Neural cell (in vitro differentiated cells): ENCODE measurements at regions not wholly inside any gene's neighbourhood (a gene's known extent, or its start where the extent isn't known, plus 50 kb on each side); places are given as distances from the start of the nearest gene placed in this dataset.

Experiments
- EP300 ChIP-seq: fragments of 450-650 bp; conservative IDR thresholded peaks from 2 replicates; pipeline ENCODE4 v1.6.1; 2014; ENCODE audit warnings: antibody characterized with exemption, mild to moderate bottlenecking, moderate library complexity; ENCODE audit not compliant: poor library complexity, severe bottlenecking
- EZH2 ChIP-seq: fragments of 200-600, 300-800 bp; shearing (Covaris generic), sonication (generic); IDR thresholded peaks from 2 replicates; pipeline ENCODE4 v1.6.1; 2014; ENCODE audit warnings: antibody characterized with exemption, low read length, borderline replicate concordance, mild to moderate bottlenecking; ENCODE audit not compliant: insufficient read depth, poor library complexity, severe bottlenecking
- MXI1 ChIP-seq: fragments of 450-650 bp; conservative IDR thresholded peaks from 2 replicates; pipeline ENCODE4 v1.6.1; 2014; ENCODE audit warnings: antibody characterized with exemption, mild to moderate bottlenecking; ENCODE audit not compliant: poor library complexity, severe bottlenecking
- POLR2AphosphoS5 ChIP-seq: IDR thresholded peaks from 2 replicates; pipeline ENCODE4 v1.6.1; 2012
- RAD21 ChIP-seq: fragments of 450-650 bp; conservative IDR thresholded peaks from 2 replicates; pipeline ENCODE4 v1.6.1; 2014; ENCODE audit warnings: antibody characterized with exemption, mild to moderate bottlenecking, moderate library complexity
- SMC3 ChIP-seq: fragments of 450-650 bp; conservative IDR thresholded peaks from 2 replicates; pipeline ENCODE4 v1.6.1; 2014; ENCODE audit warnings: antibody characterized with exemption, mild to moderate bottlenecking, moderate library complexity; ENCODE audit not compliant: poor library complexity
- TF ChIP-seq, protein P1 (sequence below): fragments of 450-650 bp; IDR thresholded peaks from 2 replicates; pipeline ENCODE4 v1.5.1; 2014; ENCODE audit warnings: antibody characterized with exemption, mild to moderate bottlenecking, moderate library complexity; ENCODE audit not compliant: poor library complexity, severe bottlenecking
- TF ChIP-seq, protein P2 (sequence below): IDR thresholded peaks from 2 replicates; pipeline ENCODE4 v1.6.1; 2012; ENCODE audit warnings: borderline replicate concordance

DNA sequence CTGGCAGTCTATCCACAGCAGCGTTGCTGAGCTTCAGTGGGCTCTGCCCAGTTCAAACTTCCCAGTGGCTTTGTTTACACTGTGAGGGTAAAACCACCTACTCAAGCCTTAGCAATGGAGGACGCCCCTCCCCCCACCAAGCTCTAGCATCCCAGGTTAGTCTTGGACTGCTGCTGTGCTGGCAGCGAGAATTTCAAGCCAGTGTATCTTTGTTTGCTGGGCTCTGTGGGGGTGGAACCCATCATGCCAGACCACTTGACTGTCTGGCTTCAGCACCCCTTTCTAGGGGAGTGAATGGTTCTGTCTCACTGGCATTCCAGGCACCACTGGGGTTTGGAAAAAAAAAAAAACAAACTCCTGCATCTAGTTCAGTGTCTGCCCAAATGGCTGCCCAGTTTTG lies 249.7 kb upstream of the SYNCRIP start:
- TF ChIP-seq, protein P1, sequence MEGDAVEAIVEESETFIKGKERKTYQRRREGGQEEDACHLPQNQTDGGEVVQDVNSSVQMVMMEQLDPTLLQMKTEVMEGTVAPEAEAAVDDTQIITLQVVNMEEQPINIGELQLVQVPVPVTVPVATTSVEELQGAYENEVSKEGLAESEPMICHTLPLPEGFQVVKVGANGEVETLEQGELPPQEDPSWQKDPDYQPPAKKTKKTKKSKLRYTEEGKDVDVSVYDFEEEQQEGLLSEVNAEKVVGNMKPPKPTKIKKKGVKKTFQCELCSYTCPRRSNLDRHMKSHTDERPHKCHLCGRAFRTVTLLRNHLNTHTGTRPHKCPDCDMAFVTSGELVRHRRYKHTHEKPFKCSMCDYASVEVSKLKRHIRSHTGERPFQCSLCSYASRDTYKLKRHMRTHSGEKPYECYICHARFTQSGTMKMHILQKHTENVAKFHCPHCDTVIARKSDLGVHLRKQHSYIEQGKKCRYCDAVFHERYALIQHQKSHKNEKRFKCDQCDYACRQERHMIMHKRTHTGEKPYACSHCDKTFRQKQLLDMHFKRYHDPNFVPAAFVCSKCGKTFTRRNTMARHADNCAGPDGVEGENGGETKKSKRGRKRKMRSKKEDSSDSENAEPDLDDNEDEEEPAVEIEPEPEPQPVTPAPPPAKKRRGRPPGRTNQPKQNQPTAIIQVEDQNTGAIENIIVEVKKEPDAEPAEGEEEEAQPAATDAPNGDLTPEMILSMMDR, result no peak
- no peak for TF ChIP-seq EZH2
- TF ChIP-seq RAD21, result no peak
- TF ChIP-seq EP300, result no peak
- no peak for TF ChIP-seq POLR2AphosphoS5
- TF ChIP-seq, protein P2, sequence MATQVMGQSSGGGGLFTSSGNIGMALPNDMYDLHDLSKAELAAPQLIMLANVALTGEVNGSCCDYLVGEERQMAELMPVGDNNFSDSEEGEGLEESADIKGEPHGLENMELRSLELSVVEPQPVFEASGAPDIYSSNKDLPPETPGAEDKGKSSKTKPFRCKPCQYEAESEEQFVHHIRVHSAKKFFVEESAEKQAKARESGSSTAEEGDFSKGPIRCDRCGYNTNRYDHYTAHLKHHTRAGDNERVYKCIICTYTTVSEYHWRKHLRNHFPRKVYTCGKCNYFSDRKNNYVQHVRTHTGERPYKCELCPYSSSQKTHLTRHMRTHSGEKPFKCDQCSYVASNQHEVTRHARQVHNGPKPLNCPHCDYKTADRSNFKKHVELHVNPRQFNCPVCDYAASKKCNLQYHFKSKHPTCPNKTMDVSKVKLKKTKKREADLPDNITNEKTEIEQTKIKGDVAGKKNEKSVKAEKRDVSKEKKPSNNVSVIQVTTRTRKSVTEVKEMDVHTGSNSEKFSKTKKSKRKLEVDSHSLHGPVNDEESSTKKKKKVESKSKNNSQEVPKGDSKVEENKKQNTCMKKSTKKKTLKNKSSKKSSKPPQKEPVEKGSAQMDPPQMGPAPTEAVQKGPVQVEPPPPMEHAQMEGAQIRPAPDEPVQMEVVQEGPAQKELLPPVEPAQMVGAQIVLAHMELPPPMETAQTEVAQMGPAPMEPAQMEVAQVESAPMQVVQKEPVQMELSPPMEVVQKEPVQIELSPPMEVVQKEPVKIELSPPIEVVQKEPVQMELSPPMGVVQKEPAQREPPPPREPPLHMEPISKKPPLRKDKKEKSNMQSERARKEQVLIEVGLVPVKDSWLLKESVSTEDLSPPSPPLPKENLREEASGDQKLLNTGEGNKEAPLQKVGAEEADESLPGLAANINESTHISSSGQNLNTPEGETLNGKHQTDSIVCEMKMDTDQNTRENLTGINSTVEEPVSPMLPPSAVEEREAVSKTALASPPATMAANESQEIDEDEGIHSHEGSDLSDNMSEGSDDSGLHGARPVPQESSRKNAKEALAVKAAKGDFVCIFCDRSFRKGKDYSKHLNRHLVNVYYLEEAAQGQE, result no peak
- no peak for TF ChIP-seq SMC3
- TF ChIP-seq MXI1, result no peak
